GM19240 (cell line): ENCODE measurements at regions not wholly inside any gene's neighbourhood (a gene's known extent, or its start where the extent isn't known, plus 50 kb on each side); places are given as distances from the start of the nearest gene placed in this dataset.

Source experiments
- DNase-seq: peaks from one replicate; pipeline ENCODE4 v3.0.0; 2011; ENCODE audit warnings: low spot score; ENCODE audit not compliant: insufficient read length

- DNase-seq: no peak
Observed at GRCh38 chrX:69228732-69229131, 63.5 kb upstream of the PJA1 start.

- no peak for DNase-seq
Observed at GRCh38 chrX:69226459-69227158, 61.4 kb upstream of the PJA1 start.

- peak; percentile 51 for DNase-seq
Observed at GRCh38 chrX:69222103-69223090, 57.1 kb upstream of the PJA1 start.

GRCh38 chrX:69221239-69222102 is 56.2 kb upstream of the PJA1 start:
- no peak for DNase-seq

- no peak for DNase-seq
Observed at GRCh38 chrX:69218407-69218997, 53.2 kb upstream of the PJA1 start.

GRCh38 chrX:69216911-69217310 is 51.7 kb upstream of the PJA1 start:
- no peak for DNase-seq

- no peak for DNase-seq
Observed at GRCh38 chrX:69216446-69216845, 51.2 kb upstream of the PJA1 start.

GRCh38 chrX:69215161-69215875 is 50.1 kb upstream of the PJA1 start:
- DNase-seq: no peak
